SU-DHL-6 (cell line): ENCODE measurements at regions not wholly inside any gene's neighbourhood (a gene's known extent, or its start where the extent isn't known, plus 50 kb on each side); places are given as distances from the start of the nearest gene placed in this dataset.

ENCODE experiments used
- H2AFZ ChIP-seq: fragments of 200-600 bp; sonication (generic); 2 replicates; pipeline ENCODE4 v1.6.1; 2014; ENCODE audit warnings: low read depth, mild to moderate bottlenecking, moderate library complexity, mixed read lengths, antibody characterized with exemption, low read length; ENCODE audit not compliant: severe bottlenecking
- H3F3A ChIP-seq: fragments of 200-600 bp; shearing (Covaris generic); 2 replicates; pipeline ENCODE4 v1.6.0; 2016; ENCODE audit warnings: antibody characterized with exemption, mild to moderate bottlenecking; ENCODE audit not compliant: insufficient read depth
- H3K27ac ChIP-seq: fragments of 200-600 bp; sonication (generic); 2 replicates; pipeline ENCODE4 v1.5.1; 2016; ENCODE audit warnings: low read depth, mild to moderate bottlenecking, low read length, moderate library complexity, mixed read lengths
- H3K27me3 ChIP-seq: fragments of 200-600 bp; sonication (generic), shearing (Covaris generic); 2 replicates; pipeline ENCODE4 v1.6.0; 2014; ENCODE audit warnings: mild to moderate bottlenecking, low read length
- H3K36me3 ChIP-seq: fragments of 200-600 bp; sonication (generic); 2 replicates; pipeline ENCODE4 v1.6.1; 2014; ENCODE audit warnings: mild to moderate bottlenecking, low read length, mixed read lengths
- H3K4me2 ChIP-seq: fragments of 300-600, 200-600 bp; shearing (Covaris generic), sonication (generic); 2 replicates; pipeline ENCODE4 v1.6.0; 2014; ENCODE audit warnings: low read length, low read depth, mild to moderate bottlenecking; ENCODE audit not compliant: poor library complexity, severe bottlenecking
- H3K4me3 ChIP-seq: fragments of 200-600 bp; sonication (generic); 2 replicates; pipeline ENCODE4 v1.5.1; 2014; ENCODE audit warnings: antibody characterized with exemption, low read length, mild to moderate bottlenecking, mixed read lengths; ENCODE audit not compliant: insufficient read depth, poor library complexity, severe bottlenecking
- H3K79me2 ChIP-seq: fragments of 200-600 bp; sonication (generic); 2 replicates; pipeline ENCODE4 v1.6.1; 2014; ENCODE audit warnings: mild to moderate bottlenecking, low read length, moderate library complexity; ENCODE audit not compliant: insufficient read depth
- H3K9ac ChIP-seq: fragments of 200-600 bp; sonication (generic); 2 replicates; pipeline ENCODE4 v1.7.0; 2014; ENCODE audit warnings: mild to moderate bottlenecking, low read length
- H3K9me2 ChIP-seq: fragments of 200-600 bp; sonication (generic); replicated peaks from 2 replicates; pipeline ENCODE4 v1.6.1; 2014; ENCODE audit warnings: low read length; ENCODE audit not compliant: insufficient read depth
- H3K9me3 ChIP-seq: fragments of 200-600 bp; sonication (generic); 2 replicates; pipeline ENCODE4 v1.6.1; 2014; ENCODE audit warnings: low read length, mixed read lengths; ENCODE audit not compliant: insufficient read depth
- H4K20me1 ChIP-seq: fragments of 200-600 bp; sonication (generic); 2 replicates; pipeline ENCODE4 v1.6.1; 2014; ENCODE audit warnings: low read depth, mild to moderate bottlenecking, antibody characterized with exemption, low read length, moderate library complexity, mixed read lengths
- EZH2phosphoT487 ChIP-seq: fragments of 200-600 bp; sonication (generic), shearing (Covaris generic); conservative IDR thresholded peaks from 2 replicates; pipeline ENCODE4 v1.6.1; 2018; ENCODE audit warnings: mild to moderate bottlenecking, antibody characterized with exemption, low read length, moderate library complexity, mixed read lengths
- TF ChIP-seq, protein P1 (sequence below): fragments of 200-600 bp; sonication (generic); IDR thresholded peaks from one replicate; pipeline ENCODE4 v1.5.1; 2017; ENCODE audit warnings: antibody characterized with exemption, mild to moderate bottlenecking, low read length, moderate library complexity; ENCODE audit not compliant: insufficient read depth, poor library complexity, severe bottlenecking

DNA sequence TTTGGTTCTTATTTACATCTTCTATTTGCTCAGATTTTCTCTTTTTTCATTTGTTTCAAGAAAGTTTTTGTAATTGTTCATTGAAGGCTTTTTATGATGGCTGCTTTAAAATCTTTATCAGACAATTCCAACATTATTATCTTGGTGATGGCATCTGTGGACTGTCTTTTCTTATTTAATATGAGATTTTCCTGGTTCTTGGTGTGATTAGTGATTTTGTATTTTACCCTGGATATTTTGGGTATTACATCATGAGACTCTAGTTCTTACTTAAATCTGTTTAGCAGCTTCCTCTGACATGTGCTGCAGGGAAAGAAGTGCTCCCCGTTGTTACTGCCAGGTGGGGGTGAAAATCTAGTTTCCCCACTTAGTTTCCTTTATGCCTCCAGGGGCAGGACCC lies 94.2 kb upstream of the ANKH start:
- H3K9ac ChIP-seq = no peak overlapping the region
- H4K20me1 ChIP-seq = no peaks in the 10 kb centered on the region
- no peaks in the 10 kb centered on the region for H3K27me3 ChIP-seq
- H3K9me3 ChIP-seq = no peaks in the 10 kb centered on the region
- no peak overlapping the region for H3K4me2 ChIP-seq
- no peaks in the 10 kb centered on the region for H3K9me2 ChIP-seq
- H3F3A ChIP-seq = no peaks in the 10 kb centered on the region
- no peaks in the 10 kb centered on the region for H3K79me2 ChIP-seq
- no peak for TF ChIP-seq EZH2phosphoT487
- TF ChIP-seq, protein P1, sequence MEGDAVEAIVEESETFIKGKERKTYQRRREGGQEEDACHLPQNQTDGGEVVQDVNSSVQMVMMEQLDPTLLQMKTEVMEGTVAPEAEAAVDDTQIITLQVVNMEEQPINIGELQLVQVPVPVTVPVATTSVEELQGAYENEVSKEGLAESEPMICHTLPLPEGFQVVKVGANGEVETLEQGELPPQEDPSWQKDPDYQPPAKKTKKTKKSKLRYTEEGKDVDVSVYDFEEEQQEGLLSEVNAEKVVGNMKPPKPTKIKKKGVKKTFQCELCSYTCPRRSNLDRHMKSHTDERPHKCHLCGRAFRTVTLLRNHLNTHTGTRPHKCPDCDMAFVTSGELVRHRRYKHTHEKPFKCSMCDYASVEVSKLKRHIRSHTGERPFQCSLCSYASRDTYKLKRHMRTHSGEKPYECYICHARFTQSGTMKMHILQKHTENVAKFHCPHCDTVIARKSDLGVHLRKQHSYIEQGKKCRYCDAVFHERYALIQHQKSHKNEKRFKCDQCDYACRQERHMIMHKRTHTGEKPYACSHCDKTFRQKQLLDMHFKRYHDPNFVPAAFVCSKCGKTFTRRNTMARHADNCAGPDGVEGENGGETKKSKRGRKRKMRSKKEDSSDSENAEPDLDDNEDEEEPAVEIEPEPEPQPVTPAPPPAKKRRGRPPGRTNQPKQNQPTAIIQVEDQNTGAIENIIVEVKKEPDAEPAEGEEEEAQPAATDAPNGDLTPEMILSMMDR = no peak
- no peaks in the 10 kb centered on the region for H3K36me3 ChIP-seq
- H2AFZ ChIP-seq = no peak overlapping the region
- H3K27ac ChIP-seq = no peak overlapping the region
- H3K4me3 ChIP-seq = no peak overlapping the region

DNA sequence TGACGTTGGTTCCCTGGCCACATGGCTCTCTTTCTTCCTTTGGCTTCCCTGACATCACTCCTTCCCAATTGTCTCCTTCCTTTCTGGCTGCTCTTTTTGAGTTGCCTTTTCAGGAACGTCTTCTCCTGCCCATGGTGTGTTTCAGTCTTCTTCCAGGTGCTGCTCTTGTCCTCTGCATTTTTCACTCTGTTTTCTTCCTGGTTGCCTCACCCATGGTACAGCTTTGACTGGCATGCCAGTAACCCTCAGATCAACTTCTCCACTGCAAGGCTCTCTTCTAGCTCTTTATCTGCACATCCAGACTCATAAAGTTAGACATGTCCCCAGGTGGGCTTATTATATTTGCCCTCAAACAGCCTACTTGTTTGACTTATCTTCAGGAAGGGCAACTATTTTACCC lies 91.0 kb upstream of the ANKH start:
- no peak overlapping the region for H3K9ac ChIP-seq

DNA sequence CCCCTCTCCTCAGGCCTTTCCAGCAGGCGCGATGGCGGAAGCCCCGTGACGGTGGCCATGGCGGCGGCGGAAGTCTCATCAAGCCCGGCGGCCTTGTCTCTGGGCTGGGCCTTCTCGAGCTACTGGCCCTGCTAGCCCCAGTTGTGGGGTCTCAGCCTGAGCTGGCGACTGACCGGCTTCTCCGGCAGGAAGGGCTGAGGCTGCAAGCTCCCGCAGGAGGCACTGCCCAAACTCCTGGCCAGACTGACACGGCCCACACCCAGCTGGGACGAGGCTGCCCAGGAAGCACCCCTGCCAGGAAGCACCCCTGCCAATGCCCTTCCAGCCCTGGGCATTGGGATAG lies 88.5 kb upstream of the ANKH start:
- H2AFZ ChIP-seq = no peak overlapping the region
- no peaks in the 10 kb centered on the region for H3K9me2 ChIP-seq
- no peaks in the 10 kb centered on the region for H3K79me2 ChIP-seq
- no peak for TF ChIP-seq EZH2phosphoT487
- TF ChIP-seq, protein P1 = no peak
- no peak overlapping the region for H3K27ac ChIP-seq
- no peaks in the 10 kb centered on the region for H4K20me1 ChIP-seq
- H3K9me3 ChIP-seq = no peaks in the 10 kb centered on the region
- no peaks in the 10 kb centered on the region for H3F3A ChIP-seq
- no peaks in the 10 kb centered on the region for H3K36me3 ChIP-seq
- H3K27me3 ChIP-seq = no peaks in the 10 kb centered on the region
- no peak overlapping the region for H3K4me3 ChIP-seq
- H3K4me2 ChIP-seq = no peak overlapping the region
- no peak overlapping the region for H3K9ac ChIP-seq

More for the DNA sequence above, 91.0 kb upstream of the ANKH start:
- no peaks in the 10 kb centered on the region for H3K36me3 ChIP-seq
- H3K4me3 ChIP-seq = no peak overlapping the region
- no peaks in the 10 kb centered on the region for H3K27me3 ChIP-seq
- no peak for TF ChIP-seq EZH2phosphoT487
- TF ChIP-seq, protein P1 = no peak
- no peaks in the 10 kb centered on the region for H3F3A ChIP-seq
- H3K9me2 ChIP-seq = no peaks in the 10 kb centered on the region
- no peak overlapping the region for H2AFZ ChIP-seq
- no peak overlapping the region for H3K27ac ChIP-seq
- no peaks in the 10 kb centered on the region for H3K9me3 ChIP-seq
- H3K4me2 ChIP-seq = no peak overlapping the region
- H3K79me2 ChIP-seq = no peaks in the 10 kb centered on the region
- H4K20me1 ChIP-seq = no peaks in the 10 kb centered on the region

DNA sequence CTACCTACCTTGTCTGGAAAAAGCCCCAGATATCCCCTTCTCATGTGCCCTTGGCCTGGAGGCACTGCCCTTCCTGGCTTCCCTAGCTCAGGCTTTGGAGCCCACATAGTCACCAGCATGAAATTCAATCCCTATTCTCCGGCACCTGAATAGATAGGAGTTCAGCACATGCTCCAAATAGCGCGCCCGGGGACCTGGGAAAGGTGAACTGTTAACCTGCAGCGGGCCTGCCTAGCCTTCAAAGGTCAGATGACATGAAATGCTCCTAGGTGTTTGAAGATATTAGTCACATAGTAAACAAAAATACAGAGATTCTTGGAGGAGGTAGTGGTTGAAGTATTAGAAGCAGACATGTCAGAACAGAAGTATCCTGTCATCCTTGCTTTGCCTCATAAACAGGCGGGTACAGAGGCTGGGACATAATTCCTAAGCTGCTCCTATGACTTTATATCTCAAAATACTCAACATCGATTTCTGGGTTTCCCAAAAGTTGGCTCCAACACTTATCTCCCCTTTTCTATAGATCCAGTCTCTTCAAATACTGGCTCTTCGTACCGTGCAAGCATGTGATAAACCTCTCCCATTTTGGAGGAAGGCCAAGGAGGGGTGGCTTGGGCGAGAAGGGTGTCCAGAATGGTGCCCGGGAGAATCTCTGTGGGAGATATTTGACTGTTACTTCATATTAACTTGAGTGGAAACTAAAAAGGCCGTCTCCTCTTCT lies 88.0 kb upstream of the ANKH start:
- Histone ChIP-seq H3F3A (no peaks in the 10 kb centered on the region), H3K9me2 (no peaks in the 10 kb centered on the region), H3K9ac (no peak overlapping the region), H3K79me2 (no peaks in the 10 kb centered on the region), H3K36me3 (no peaks in the 10 kb centered on the region), H3K4me3 (no peak overlapping the region), H3K4me2 (no peak overlapping the region), H3K9me3 (no peaks in the 10 kb centered on the region), H4K20me1 (no peaks in the 10 kb centered on the region), H2AFZ (no peak overlapping the region), H3K27ac (no peak overlapping the region), H3K27me3 (no peaks in the 10 kb centered on the region)
- no peak for TF ChIP-seq EZH2phosphoT487
- TF ChIP-seq, protein P1 = no peak
